ENCODE measurements at regions not wholly inside any gene's neighbourhood (a gene's known extent, or its start where the extent isn't known, plus 50 kb on each side); places are given as distances from the start of the nearest gene placed in this dataset.

DNA sequence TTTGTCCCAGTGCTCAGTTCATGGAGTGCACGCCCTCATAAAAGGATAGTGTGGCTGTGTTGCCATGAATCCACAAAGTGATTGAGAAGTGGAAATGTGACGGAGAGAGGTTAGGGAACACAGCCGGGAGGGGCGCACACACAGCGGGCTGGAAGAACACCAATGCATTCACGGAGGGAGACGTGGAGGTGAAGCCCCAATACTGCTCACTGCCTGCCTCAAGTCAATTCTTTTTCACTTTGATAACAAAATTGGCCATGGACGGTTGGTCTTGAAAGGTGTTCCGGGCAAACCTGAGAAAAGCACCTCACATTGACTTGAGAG is 424.1 kb downstream of the MED10 start (continued):
- TF ChIP-seq PHF8 (conservative IDR thresholded peaks at IDR 0.05; ENCODE audit: low read depth, low read length), result no peak
- TF ChIP-seq TAF7 (optimal IDR thresholded peaks at IDR 0.05; ENCODE audit: borderline replicate concordance, low read depth, low read length), result no peak
- no peak for TF ChIP-seq SAP30 (IDR thresholded peaks at IDR 0.05; ENCODE audit: insufficient read depth, insufficient replicate concordance, low read length)
- no peak for TF ChIP-seq CEBPB (IDR thresholded peaks at IDR 0.05; ENCODE audit: low read depth, low read length)
- TF ChIP-seq CBX5 (IDR thresholded peaks at IDR 0.05; ENCODE audit: low read depth, low read length), result no peak
- no peak for TF ChIP-seq HDAC2 (IDR thresholded peaks at IDR 0.05; ENCODE audit: borderline replicate concordance in 1 of 2, low read depth in 2 of 2, low read length in 2 of 2)
- no peak for TF ChIP-seq TBP (IDR thresholded peaks at IDR 0.05; ENCODE audit: low read depth, low read length)

Measured in H1 (cell line).